Epithelial cell of proximal tubule (primary cell): ENCODE measurements at regions not wholly inside any gene's neighbourhood (a gene's known extent, or its start where the extent isn't known, plus 50 kb on each side); places are given as distances from the start of the nearest gene placed in this dataset.

Experiments
- DNase-seq: peaks from one replicate; pipeline ENCODE4 v3.0.0-alpha.2; 2011; ENCODE audit warnings: low read depth
- H3K4me3 ChIP-seq: 2 replicates; pipeline ENCODE4 v1.5.1; 2011; ENCODE audit warnings: low read depth, mild to moderate bottlenecking, low read length
- CTCF ChIP-seq: conservative IDR thresholded peaks from 2 replicates; pipeline ENCODE4 v1.5.1; 2012; ENCODE audit warnings: low read depth, mild to moderate bottlenecking, low read length

- DNase-seq, result no peak
- no peak for TF ChIP-seq CTCF
- H3K4me3 ChIP-seq, result no peak overlapping the region
These were observed 276.5 kb downstream of the ETS1 start for GRCh38 chr11:128310676-128311445.

- no peak for DNase-seq
- no peak for TF ChIP-seq CTCF
These were observed 277.4 kb downstream of the ETS1 start for GRCh38 chr11:128310005-128310404.

GRCh38 chr11:128308794-128309193, 278.6 kb downstream of the ETS1 start:
- no peak for DNase-seq
- no peak for TF ChIP-seq CTCF
- no peak overlapping the region for H3K4me3 ChIP-seq

More at GRCh38 chr11:128310005-128310404, 277.4 kb downstream of the ETS1 start:
- H3K4me3 ChIP-seq, result no peak overlapping the region

- DNase-seq, result no peak
- TF ChIP-seq CTCF, result no peak
- H3K4me3 ChIP-seq, result no peak overlapping the region
These were observed 281.8 kb downstream of the ETS1 start for GRCh38 chr11:128305588-128305987.

- DNase-seq, result no peak
- no peak for TF ChIP-seq CTCF
- no peak overlapping the region for H3K4me3 ChIP-seq
These were observed 282.5 kb downstream of the ETS1 start for GRCh38 chr11:128304666-128305485.

- no peak for TF ChIP-seq CTCF
- H3K4me3 ChIP-seq, result no peak overlapping the region
- DNase-seq, result no peak
These were observed 283.2 kb downstream of the ETS1 start for GRCh38 chr11:128304116-128304515.
